K562 (cell line): ENCODE measurements at regions not wholly inside any gene's neighbourhood (a gene's known extent, or its start where the extent isn't known, plus 50 kb on each side); places are given as distances from the start of the nearest gene placed in this dataset.

ENCODE experiments used
- ADNP ChIP-seq: fragments of 200-800 bp; sonication (Bioruptor generic); IDR thresholded peaks from 2 replicates; pipeline ENCODE4 v1.6.1; 2016; ENCODE audit warnings: missing genetic modification characterization, missing compliant biosample characterization
- CHD2 ChIP-seq: IDR thresholded peaks from 2 replicates; pipeline ENCODE4 v1.6.1; 2011; ENCODE audit warnings: low read depth, low read length
- EGR1 ChIP-seq: fragments of 450-650 bp; conservative IDR thresholded peaks from 2 replicates; pipeline ENCODE4 v1.6.1; 2017; ENCODE audit warnings: mild to moderate bottlenecking
- GABPA ChIP-seq: fragments of 200-800 bp; sonication (Bioruptor generic); conservative IDR thresholded peaks from 2 replicates; pipeline ENCODE4 v1.6.1; 2016; ENCODE audit warnings: low read depth, missing genetic modification characterization, missing compliant biosample characterization
- HEY1 ChIP-seq: fragments of 250-450 bp; sonication (Bioruptor Pico); IDR thresholded peaks from 2 replicates; pipeline ENCODE4 v1.5.0; 2020; ENCODE audit warnings: mild to moderate bottlenecking, moderate library complexity, borderline replicate concordance
- ILF3 ChIP-seq: fragments of 450-650 bp; IDR thresholded peaks from 2 replicates; pipeline ENCODE4 v1.6.1; 2018; ENCODE audit warnings: antibody characterized with exemption, mild to moderate bottlenecking, moderate library complexity, borderline replicate concordance
- JUND ChIP-seq, 2 experiments: IDR thresholded peaks; 2 replicates in 1 of 2; 3 replicates in 1 of 2; pipeline ENCODE4 v1.6.1; 2011; ENCODE audit warnings: borderline replicate concordance in 2 of 2, low read depth in 2 of 2, low read length in 2 of 2, improper control_type of control experiment in 1 of 2, missing biosample characterization in 1 of 2, missing genetic modification characterization in 1 of 2, missing genetic modification reagents in 1 of 2
- MAFF ChIP-seq: IDR thresholded peaks from 2 replicates; pipeline ENCODE4 v1.6.1; 2012; ENCODE audit warnings: low read length, improper control_type of control experiment
- MED1 ChIP-seq: sonication (generic); formaldehyde crosslinking; IDR thresholded peaks from 2 replicates; pipeline ENCODE4 v1.8.1; 2023; ENCODE audit warnings: missing genetic modification reagents, borderline replicate concordance
- MYC ChIP-seq, 2 experiments: fragments of 250-450 bp in 1 of 2; sonication (Bioruptor Pico) in 1 of 2; IDR thresholded peaks; 2 replicates each; pipeline versions ENCODE4 v1.5.1 to v1.6.1; 2012 to 2021; ENCODE audit warnings: low read depth in 2 of 2, borderline replicate concordance in 1 of 2, improper control_type of control experiment in 1 of 2, low read length in 1 of 2, mild to moderate bottlenecking in 1 of 2, moderate library complexity in 1 of 2
- PRPF4 ChIP-seq: fragments of 200-400 bp; formaldehyde crosslinking; IDR thresholded peaks from one replicate; pipeline ENCODE4 v1.6.1; 2017; ENCODE audit warnings: low read length, low read depth, mild to moderate bottlenecking; ENCODE audit not compliant: insufficient read depth, poor library complexity, severe bottlenecking
- REST ChIP-seq, 2 experiments: fragments of 450-650 bp; formaldehyde crosslinking in 1 of 2; IDR thresholded peaks; 2 replicates each; pipeline versions ENCODE4 v1.4.0 to v1.6.1; 2014 to 2020; ENCODE audit warnings: mild to moderate bottlenecking in 2 of 2, borderline replicate concordance in 1 of 2, low read depth in 1 of 2
- SLC30A9 ChIP-seq: fragments of 250-450 bp; sonication (Bioruptor Pico); IDR thresholded peaks from 2 replicates; pipeline ENCODE4 v1.8.0; 2022; ENCODE audit warnings: mild to moderate bottlenecking, moderate library complexity
- SOX6 ChIP-seq: fragments of 450-650 bp; IDR thresholded peaks from 2 replicates; pipeline ENCODE4 v1.6.1; 2014; ENCODE audit warnings: mild to moderate bottlenecking
- XRCC3 ChIP-seq: fragments of 450-650 bp; IDR thresholded peaks from 2 replicates; pipeline ENCODE4 v1.6.1; 2017; ENCODE audit warnings: mild to moderate bottlenecking, moderate library complexity
- ZNF76 ChIP-seq: fragments of 250-450 bp; sonication (Bioruptor Pico); IDR thresholded peaks from 2 replicates; pipeline ENCODE4 v1.4.0; 2020; ENCODE audit warnings: mild to moderate bottlenecking, moderate library complexity, borderline replicate concordance
- TF ChIP-seq, protein P1 (sequence below), 2 experiments: fragments of 450-650 bp in 1 of 2; sonication (generic) in 1 of 2; formaldehyde crosslinking in 1 of 2; IDR thresholded peaks in 1 of 2; conservative IDR thresholded peaks in 1 of 2; 2 replicates each; pipeline versions ENCODE4 v1.6.1 to v1.8.1; 2016 to 2023; ENCODE audit warnings: mild to moderate bottlenecking in 2 of 2, moderate library complexity in 2 of 2, inconsistent platforms in 1 of 2, missing genetic modification reagents in 1 of 2

DNA sequence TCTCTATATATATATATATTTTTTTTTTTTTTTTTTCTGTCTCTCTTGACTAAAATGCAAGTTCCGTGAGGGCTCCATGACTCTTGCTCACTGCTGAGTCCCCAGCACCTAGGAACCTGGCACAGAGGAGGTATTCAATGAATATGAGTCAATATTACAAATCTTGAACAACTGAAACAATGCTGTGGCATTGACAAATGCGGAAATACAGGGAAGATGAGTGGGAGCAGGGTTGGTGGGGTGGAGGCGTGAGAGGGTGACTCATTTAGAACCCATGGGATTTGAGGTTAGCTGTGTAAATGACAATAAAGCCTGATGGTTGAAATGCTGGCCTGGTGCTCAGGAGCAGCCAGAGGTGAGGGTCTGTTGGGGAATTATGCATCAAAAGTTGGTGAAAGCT, 121.7 kb upstream of the FUT8 start (continued):
- no peak for TF ChIP-seq ADNP (tag)
- TF ChIP-seq MYC (IDR thresholded peaks at IDR 0.05; ENCODE audit: low read depth, low read length) = no peak
- no peak for TF ChIP-seq MYC (CRISPR knock-in tag; IDR thresholded peaks at IDR 0.05; ENCODE audit: borderline replicate concordance, low read depth)
- TF ChIP-seq MED1 (CRISPR knock-in tag) = no peak
- TF ChIP-seq PRPF4 = no peak
- TF ChIP-seq, protein P1, sequence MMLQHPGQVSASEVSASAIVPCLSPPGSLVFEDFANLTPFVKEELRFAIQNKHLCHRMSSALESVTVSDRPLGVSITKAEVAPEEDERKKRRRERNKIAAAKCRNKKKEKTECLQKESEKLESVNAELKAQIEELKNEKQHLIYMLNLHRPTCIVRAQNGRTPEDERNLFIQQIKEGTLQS (IDR thresholded peaks at IDR 0.05) = peak; percentile 23; the same call in 1 of the 2 replicates
- TF ChIP-seq, protein P1 (CRISPR knock-in tag; conservative IDR thresholded peaks at IDR 0.05) = no peak
- no peak for TF ChIP-seq CHD2
- TF ChIP-seq REST (IDR thresholded peaks at IDR 0.05; ENCODE audit: borderline replicate concordance) = no peak
- no peak for TF ChIP-seq REST (CRISPR knock-in tag; IDR thresholded peaks at IDR 0.05; ENCODE audit: low read depth)
- TF ChIP-seq SLC30A9 (CRISPR knock-in tag) = no peak
- no peak for TF ChIP-seq XRCC3
- no peak for TF ChIP-seq ILF3
- TF ChIP-seq HEY1 (CRISPR knock-in tag) = no peak
- TF ChIP-seq ZNF76 (CRISPR knock-in tag) = no peak
- peak; percentile 68 for TF ChIP-seq EGR1
- TF ChIP-seq JUND (IDR thresholded peaks at IDR 0.05; ENCODE audit: borderline replicate concordance, low read depth, low read length) = peak; percentile 41; the same call in 1 of the 2 replicates
- TF ChIP-seq JUND (tag; IDR thresholded peaks at IDR 0.05; ENCODE audit: borderline replicate concordance, low read depth, low read length) = no peak
- no peak for TF ChIP-seq MAFF
- no peak for TF ChIP-seq GABPA
- TF ChIP-seq SOX6 = no peak
- TF ChIP-seq, all 486 proteins: peak for 3
